Muscle layer of duodenum (tissue), 2 donors: ENCODE measurements at regions not wholly inside any gene's neighbourhood (a gene's known extent, or its start where the extent isn't known, plus 50 kb on each side); places are given as distances from the start of the nearest gene placed in this dataset.
"Not testable (repeated sequence)": the region's sequence is repeated elsewhere in the genome, so short reads cannot be mapped to it uniquely, and the experiment has no call there.

Experiments
- H3K27ac ChIP-seq: one replicate; pipeline ENCODE4 v1.7.0; 2013; ENCODE audit warnings: mild to moderate bottlenecking, low read length
- H3K27me3 ChIP-seq: one replicate; pipeline ENCODE4 v1.7.0; 2013; ENCODE audit warnings: low read depth, mild to moderate bottlenecking, control low read depth, low read length
- H3K36me3 ChIP-seq, 2 donors: one replicate each; pipeline ENCODE4 v1.7.0; 2013; ENCODE audit warnings: low read length in 2 of 2, control low read depth in 1 of 2, mild to moderate bottlenecking in 1 of 2; ENCODE audit not compliant: insufficient read depth in 2 of 2, control insufficient read depth in 1 of 2
- H3K4me1 ChIP-seq, 2 donors: one replicate each; pipeline ENCODE4 v1.7.0; 2013; ENCODE audit warnings: low read length in 2 of 2, mild to moderate bottlenecking in 2 of 2, control low read depth in 1 of 2, moderate library complexity in 1 of 2; ENCODE audit not compliant: insufficient read depth in 2 of 2, control insufficient read depth in 1 of 2
- H3K4me3 ChIP-seq, 2 donors: one replicate each; pipeline ENCODE4 v1.7.0; 2013; ENCODE audit warnings: low read length in 2 of 2, low read depth in 1 of 2, mild to moderate bottlenecking in 1 of 2
- H3K9me3 ChIP-seq, 2 donors: one replicate each; pipeline ENCODE4 v1.7.0; 2013; ENCODE audit warnings: low read length in 2 of 2, control low read depth in 1 of 2, mild to moderate bottlenecking in 1 of 2; ENCODE audit not compliant: control insufficient read depth in 1 of 2
- donor health status: healthy.

DNA sequence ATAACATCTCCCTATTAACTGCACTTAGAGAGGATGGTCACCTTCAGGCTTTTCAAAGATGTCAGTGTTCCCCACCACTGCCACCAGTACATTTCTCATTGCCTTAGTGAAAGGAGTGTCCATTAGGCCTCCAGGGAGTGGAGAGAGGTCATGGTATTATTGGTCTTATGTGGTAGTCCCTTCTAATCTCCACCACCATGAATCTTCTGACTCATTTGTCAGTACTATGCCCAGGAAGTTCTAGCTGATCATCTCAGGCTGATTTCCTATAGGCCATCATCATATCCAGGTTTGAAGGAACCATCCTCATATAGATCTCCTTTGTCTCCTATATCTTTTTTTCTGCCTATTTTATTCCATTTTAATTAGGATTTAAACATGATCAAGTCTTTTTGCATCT lies 221.5 kb downstream of the CYB561 start:
- no peaks in the 10 kb centered on the region for H3K4me1 ChIP-seq
- no peaks in the 10 kb centered on the region for H3K9me3 ChIP-seq
- H3K36me3 ChIP-seq: no peaks in the 10 kb centered on the region
- H3K27me3 ChIP-seq: no peaks in the 10 kb centered on the region
- H3K27ac ChIP-seq: no peak overlapping the region
- no peak overlapping the region for H3K4me3 ChIP-seq

DNA sequence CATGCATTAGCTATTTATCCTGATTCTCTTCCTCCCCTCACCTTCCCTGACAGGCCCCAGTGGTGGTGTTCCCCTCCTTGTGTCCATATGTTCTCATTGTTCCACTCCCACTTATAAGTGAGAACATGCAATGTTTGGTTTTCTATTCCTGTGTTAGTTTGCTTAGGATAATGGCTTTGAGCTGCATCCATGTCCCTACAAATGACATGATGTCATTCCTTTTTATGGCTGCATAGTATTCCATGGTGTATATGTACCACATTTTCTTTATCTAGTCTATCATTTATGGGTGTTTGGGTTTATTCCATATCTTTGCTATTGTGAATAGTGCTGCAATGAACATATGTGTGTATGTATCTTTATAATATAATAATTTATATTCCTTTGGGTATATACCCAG lies 219.4 kb downstream of the CYB561 start:
- not testable (repeated sequence) for H3K27me3 ChIP-seq, H3K4me1 ChIP-seq, H3K4me3 ChIP-seq, H3K36me3 ChIP-seq, H3K27ac ChIP-seq
- peaks cover 0 to 13% of the 10 kb centered on the region in 2 donors for H3K9me3 ChIP-seq

DNA sequence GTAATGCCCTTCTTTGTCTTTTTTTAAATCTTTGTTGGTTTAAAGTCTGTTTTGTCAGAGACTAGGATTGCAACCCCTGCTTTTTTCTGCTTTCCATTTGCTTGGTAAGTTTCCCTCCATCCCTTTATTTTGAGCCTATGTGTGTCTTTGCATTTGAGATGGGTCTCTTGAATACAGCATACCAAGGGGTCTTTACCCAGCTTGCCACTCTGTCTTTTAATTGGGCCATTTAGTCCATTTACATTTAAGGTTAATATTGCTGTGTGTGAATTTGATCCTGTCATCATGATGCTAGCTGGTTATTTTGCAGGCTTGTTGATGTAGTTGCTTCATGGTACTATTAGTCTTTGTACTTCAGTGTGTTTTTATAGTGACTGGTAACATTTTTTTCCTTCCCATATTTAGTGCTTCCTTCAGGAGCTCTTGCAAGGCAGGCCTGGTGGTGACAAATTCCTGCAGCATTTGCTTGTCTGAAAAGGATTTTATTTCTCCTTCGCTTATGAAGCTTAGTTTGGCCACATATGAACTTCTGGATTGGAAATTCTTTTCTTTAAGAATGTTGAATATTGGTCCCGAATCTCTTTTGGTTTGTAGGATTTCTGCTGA lies 215.0 kb downstream of the CYB561 start:
- H3K4me1 ChIP-seq, H3K4me3 ChIP-seq, H3K27me3 ChIP-seq, H3K27ac ChIP-seq: not testable (repeated sequence)
- Histone ChIP-seq H3K36me3 (peaks cover 0 to 11% of the 10 kb centered on the region in 2 donors), H3K9me3 (peaks cover 0 to 20% of the 10 kb centered on the region in 2 donors)

DNA sequence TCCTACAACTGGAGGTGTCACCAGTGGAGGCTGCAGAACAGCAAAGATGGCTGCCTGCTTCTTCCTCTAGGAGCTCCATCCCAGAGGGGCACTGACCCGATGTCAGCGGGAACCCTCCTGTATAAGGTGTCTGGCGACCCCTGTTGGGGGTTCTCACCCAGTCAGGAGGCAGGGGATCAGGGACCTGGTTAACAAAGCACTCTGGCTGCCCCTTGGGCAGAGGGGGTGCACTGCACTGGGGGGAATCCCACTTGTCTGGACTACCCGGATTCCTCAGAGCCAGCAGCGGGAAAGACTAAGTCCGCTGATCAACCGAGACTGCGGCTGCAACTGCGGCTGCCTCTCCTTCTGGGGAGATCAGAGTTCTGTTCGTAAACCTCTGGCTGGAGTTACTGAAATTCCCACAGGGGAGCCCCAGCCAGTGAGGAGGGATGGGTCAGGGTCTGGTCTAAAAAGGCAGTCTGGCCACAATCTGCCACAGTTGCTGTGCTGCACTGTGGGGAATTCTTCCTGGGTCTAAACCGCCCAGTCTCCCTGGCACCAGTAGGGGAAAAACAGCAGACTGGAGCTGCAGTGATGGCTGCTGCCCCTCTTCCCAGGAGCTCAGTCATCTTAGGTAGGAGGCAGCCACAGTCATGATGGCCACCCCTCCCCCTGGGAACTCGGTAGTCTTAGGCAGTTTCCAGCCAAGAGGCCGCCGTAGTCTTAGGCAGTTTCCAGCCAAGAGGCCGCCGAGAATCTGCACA lies 213.4 kb downstream of the CYB561 start:
- Histone ChIP-seq H3K27me3 (no peaks in the 10 kb centered on the region), H3K27ac (no peak overlapping the region), H3K9me3 (peaks cover 0 to 20% of the 10 kb centered on the region in 2 donors), H3K36me3 (peaks cover 0 to 11% of the 10 kb centered on the region in 2 donors), H3K4me1 (no peaks in the 10 kb centered on the region), H3K4me3 (no peak overlapping the region)

DNA sequence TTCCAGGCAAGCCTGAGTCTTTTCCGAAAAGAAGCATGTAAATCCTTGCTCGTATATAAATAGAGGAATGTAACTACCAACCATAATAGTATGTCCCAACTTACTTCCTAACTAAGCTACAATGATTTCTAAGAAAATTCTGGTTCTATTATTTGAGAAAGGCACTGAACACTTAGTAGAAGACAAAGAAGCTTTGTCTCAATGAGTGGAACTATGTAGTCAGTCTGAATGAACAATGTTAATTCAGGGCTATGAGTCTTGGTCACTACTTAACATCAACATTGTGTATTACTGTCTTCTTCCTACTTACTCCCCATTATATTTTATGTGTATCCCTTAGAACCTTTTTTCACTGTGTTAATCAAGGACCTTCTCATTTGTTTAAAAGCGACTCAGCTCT lies 206.0 kb downstream of the CYB561 start:
- Histone ChIP-seq H3K4me1 (no peaks in the 10 kb centered on the region), H3K9me3 (peaks cover 0 to 7% of the 10 kb centered on the region in 2 donors), H3K27me3 (no peaks in the 10 kb centered on the region), H3K4me3 (no peak overlapping the region), H3K27ac (no peak overlapping the region), H3K36me3 (peaks cover 0 to 9% of the 10 kb centered on the region in 2 donors)

DNA sequence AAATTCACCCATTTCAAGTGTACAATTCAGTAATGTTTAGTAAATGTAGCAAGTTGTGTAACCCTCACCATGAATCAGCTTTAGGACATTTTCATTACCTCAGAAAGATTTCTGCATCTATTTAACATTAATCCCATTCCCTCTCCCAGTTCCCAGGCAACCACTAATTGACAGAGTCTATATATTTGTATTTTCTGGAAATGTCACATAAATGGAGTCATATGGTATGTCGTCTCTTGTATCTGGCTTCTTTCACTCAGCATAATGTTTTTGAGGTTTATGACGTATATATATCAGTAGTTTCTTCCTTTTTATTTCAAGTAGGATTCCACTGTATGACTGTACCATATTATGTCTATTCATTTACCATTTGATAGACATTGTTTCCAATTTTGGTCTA lies 199.8 kb downstream of the CYB561 start:
- H3K4me3 ChIP-seq: no peak overlapping the region
- no peak overlapping the region for H3K27ac ChIP-seq
- H3K27me3 ChIP-seq: no peaks in the 10 kb centered on the region
- H3K9me3 ChIP-seq: peaks cover 0 to 7% of the 10 kb centered on the region in 2 donors
- peaks cover 0 to 4% of the 10 kb centered on the region in 2 donors for H3K4me1 ChIP-seq
- H3K36me3 ChIP-seq: no peaks in the 10 kb centered on the region

DNA sequence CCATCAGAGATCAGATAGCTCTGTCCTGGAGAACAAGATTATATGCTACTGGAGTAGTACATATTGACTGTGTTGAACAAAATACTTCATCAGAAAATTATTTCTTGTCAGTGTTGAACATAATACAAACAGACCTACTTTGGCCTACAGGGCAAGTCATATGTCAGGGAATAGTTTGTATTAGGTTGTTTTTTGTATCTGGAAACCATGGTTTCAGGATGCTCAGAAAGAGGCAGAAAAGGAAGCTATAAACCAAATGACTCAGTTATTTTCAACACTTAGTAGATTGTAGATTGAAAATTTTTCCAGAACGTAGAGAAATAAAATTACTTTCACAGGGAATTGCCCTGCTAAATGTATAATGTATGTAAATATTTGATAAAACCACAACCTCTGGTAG lies 198.4 kb downstream of the CYB561 start:
- Histone ChIP-seq H3K27me3 (no peaks in the 10 kb centered on the region), H3K9me3 (peaks cover 0 to 7% of the 10 kb centered on the region in 2 donors), H3K4me3 (no peak overlapping the region), H3K4me1 (peaks cover 0 to 4% of the 10 kb centered on the region in 2 donors), H3K36me3 (no peaks in the 10 kb centered on the region), H3K27ac (no peak overlapping the region)

DNA sequence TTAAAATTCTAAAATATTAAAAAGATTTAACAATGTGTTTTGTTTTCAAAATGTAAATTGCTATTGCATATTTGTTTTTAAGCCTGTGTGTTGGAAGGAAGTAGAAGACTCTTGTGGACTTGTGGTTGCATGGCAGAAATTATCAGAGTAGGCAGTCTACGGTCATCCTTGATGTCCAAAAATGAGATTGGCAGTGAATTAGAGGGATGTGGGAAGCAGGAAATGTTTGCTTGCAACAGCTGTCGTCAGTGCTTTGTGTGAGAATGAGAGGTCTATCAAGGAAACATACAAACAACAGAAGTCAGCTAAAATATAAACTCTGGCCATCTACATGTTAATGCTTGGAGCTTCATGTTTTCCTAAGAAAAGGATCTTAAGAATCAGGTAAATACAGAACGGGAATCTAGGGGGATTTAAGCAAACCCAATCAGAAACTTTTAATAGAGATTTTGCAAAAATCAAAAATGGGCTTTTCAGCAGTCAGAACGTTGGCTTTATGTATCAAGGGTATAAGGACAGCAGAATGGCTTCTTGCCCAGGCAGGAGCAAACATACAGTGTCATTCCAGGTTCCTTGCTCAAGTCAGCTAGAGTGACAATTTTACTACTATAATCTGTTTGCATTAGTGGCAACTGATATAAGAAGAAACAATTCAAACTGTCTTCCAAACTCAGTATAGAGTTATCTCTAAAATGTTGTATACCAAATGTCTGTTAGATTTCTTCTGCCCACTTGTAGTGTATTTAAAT lies 196.7 kb downstream of the CYB561 start:
- Histone ChIP-seq H3K36me3 (no peaks in the 10 kb centered on the region), H3K4me3 (no peak overlapping the region), H3K9me3 (peaks cover 0 to 1% of the 10 kb centered on the region in 2 donors), H3K4me1 (peaks cover 0 to 4% of the 10 kb centered on the region in 2 donors), H3K27ac (no peak overlapping the region), H3K27me3 (no peaks in the 10 kb centered on the region)

DNA sequence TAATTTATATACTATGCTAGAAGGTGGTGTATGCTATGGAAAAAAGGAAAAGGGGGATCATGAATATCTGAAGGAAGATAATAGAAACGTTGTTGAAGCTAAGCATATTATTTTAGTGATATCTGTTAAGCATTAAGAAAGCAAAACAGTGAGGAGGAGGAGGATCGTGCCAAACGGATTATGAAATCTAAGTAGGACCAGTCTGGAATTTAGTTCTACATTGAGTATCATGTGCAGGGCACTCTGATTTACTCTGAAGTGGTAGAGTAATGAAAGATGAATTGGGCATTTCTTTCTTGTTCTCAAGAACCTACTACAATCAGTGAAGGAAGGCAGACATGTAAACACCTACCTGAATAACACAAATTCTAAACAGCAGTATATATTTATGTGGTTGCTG lies 195.3 kb downstream of the CYB561 start:
- H3K4me1 ChIP-seq: peaks cover 0 to 4% of the 10 kb centered on the region in 2 donors
- no peak overlapping the region for H3K27ac ChIP-seq
- no peaks in the 10 kb centered on the region for H3K27me3 ChIP-seq
- H3K9me3 ChIP-seq: peaks cover 0 to 5% of the 10 kb centered on the region in 2 donors
- no peaks in the 10 kb centered on the region for H3K36me3 ChIP-seq
- H3K4me3 ChIP-seq: no peak overlapping the region

DNA sequence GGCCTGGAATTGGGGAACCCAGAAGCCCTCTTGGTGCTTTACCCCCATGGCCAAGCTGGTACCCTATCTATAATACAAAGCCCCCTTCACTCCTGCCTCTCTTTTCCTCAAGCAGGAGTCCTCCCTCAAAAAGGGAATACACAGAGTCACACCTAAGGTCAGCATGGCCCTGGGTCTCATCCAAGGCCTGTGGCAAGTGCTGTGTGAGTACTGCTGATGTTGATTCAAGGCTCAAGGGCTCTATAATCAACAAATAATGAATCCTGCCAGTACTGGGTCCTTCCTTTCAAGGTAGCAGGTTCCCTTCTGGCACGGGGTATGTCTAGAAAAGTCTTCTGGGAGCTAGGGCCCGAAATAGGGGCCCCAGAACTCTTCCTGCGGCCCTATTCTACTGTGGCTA lies 187.3 kb downstream of the CYB561 start:
- no peak overlapping the region for H3K27ac ChIP-seq
- no peaks in the 10 kb centered on the region for H3K4me1 ChIP-seq
- H3K36me3 ChIP-seq: no peaks in the 10 kb centered on the region
- peaks cover 0 to 5% of the 10 kb centered on the region in 2 donors for H3K9me3 ChIP-seq
- H3K27me3 ChIP-seq: no peaks in the 10 kb centered on the region
- H3K4me3 ChIP-seq: no peak overlapping the region

DNA sequence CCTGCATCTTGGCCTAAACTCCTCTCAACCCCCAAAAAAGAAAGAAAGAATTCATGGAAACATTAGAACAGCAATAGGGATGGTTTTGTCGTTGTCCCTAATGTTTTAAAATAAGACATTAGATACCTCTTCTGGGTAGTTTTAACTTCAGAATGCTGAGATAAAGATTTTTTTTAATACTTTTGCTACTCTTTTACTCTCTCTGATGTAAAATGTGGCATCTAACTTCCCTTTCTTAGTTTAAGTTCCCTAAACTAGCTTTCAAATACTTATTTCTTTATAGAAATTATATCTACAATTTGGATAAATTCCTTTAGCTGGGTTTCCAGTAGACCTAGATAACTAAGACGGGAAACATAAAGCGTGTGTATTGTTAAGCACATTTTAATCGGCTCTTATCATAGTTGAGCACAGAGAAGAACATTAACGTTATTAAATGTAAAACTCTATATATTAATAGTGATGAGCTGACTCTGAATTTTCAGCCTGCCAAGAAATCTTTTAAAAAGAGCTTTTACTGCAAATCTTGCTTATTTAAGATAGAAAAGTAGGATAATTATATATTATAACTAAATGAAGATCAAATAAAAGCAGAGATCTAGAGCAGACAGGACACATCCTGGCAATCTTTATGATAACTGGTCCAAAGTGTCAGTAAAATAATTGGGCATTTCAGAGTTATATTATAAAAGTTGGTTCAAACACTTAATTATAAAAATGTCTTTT lies 183.2 kb downstream of the CYB561 start:
- H3K4me3 ChIP-seq: no peak overlapping the region
- H3K36me3 ChIP-seq: peaks cover 0 to 4% of the 10 kb centered on the region in 2 donors
- H3K9me3 ChIP-seq: no peaks in the 10 kb centered on the region
- H3K27ac ChIP-seq: no peak overlapping the region
- no peaks in the 10 kb centered on the region for H3K4me1 ChIP-seq
- no peaks in the 10 kb centered on the region for H3K27me3 ChIP-seq
